ENCODE measurements at regions not wholly inside any gene's neighbourhood (a gene's known extent, or its start where the extent isn't known, plus 50 kb on each side); places are given as distances from the start of the nearest gene placed in this dataset.
A peak's percentile ranks its signal among the peaks of the same experiment; 100 is the strongest.

- Histone ChIP-seq H3K4me2 (ENCODE audit: insufficient read depth, low read length) (no peak overlapping the region), H3K27me3 (ENCODE audit: control insufficient read depth in 2 of 2, insufficient read depth in 2 of 2, low read length in 2 of 2) (no peaks in the 10 kb centered on the region), H2AFZ (ENCODE audit: low read depth, low read length) (no peak overlapping the region), H3K4me1 (ENCODE audit: control insufficient read depth, extremely low read depth, insufficient read depth, low read length) (no peaks in the 10 kb centered on the region), H4K20me1 (replicated peaks; ENCODE audit: control insufficient read depth, extremely low read depth, insufficient read depth, low read length) (no peaks in the 10 kb centered on the region), H3K9me1 (replicated peaks; ENCODE audit: control insufficient read depth, extremely low read depth, insufficient read depth, low read length) (no peaks in the 10 kb centered on the region), H3K9ac (replicated peaks; ENCODE audit: extremely low read depth, insufficient read depth, low read length) (no peak overlapping the region), H3K79me2 (ENCODE audit: control insufficient read depth, insufficient read depth, low read length) (no peaks in the 10 kb centered on the region), H3K4me3 (replicated peaks in 1 of 3; ENCODE audit: insufficient read depth in 1 of 3, low read depth in 1 of 3, low read length in 3 of 3) (no peak overlapping the region), H3K36me3 (ENCODE audit: control insufficient read depth in 2 of 2, extremely low read depth in 1 of 2, insufficient read depth in 2 of 2, low read length in 2 of 2) (no peaks in the 10 kb centered on the region), H3K9me3 (replicated peaks; ENCODE audit: control insufficient read depth, insufficient read depth, low read length) (no peaks in the 10 kb centered on the region), H3K27ac (ENCODE audit: insufficient read depth, low read depth, low read length) (no peak overlapping the region)
- TF ChIP-seq CTCF (IDR thresholded peaks at IDR 0.05; ENCODE audit: extremely low read depth in 1 of 2, insufficient read depth in 1 of 2, low read depth in 1 of 2, low read length in 2 of 2), result no peak
- TF ChIP-seq GATA2 (IDR thresholded peaks at IDR 0.05; ENCODE audit: insufficient read depth, insufficient read length, low read depth, low read length), result no peak
- no peak for TF ChIP-seq POLR2AphosphoS5 (IDR thresholded peaks at IDR 0.05; ENCODE audit: insufficient read depth, low read depth, low read length)
- TF ChIP-seq JUN (IDR thresholded peaks at IDR 0.05; ENCODE audit: borderline replicate concordance, insufficient read depth, insufficient read length, low read depth), result no peak
- intact Hi-C loops (cut with micrococcal nuclease), result no loop called here
- ChIA-PET CTCF (interaction anchor here (1.3 kb wide), 1 partner anchor 16 kb away, joined by 3 read pairs; no protein-coding TSS in a partner anchor), POLR2A (no interaction called here)
- DNase-seq (ENCODE audit: low read depth, low spot score) (no peak), FAIRE-seq (no peak)
- BruUV-seq (replicated peaks), result no TSS peak
- dilution Hi-C loops (cut with MboI; ENCODE audit: extremely low pct_ligation_motif_present, low sequenced_read_pairs), result no loop called here
These were observed 72.5 kb upstream of the DAPK1 start for GRCh38 chr9:87425202-87425601.

GRCh38 chr9:87427851-87428506 lies 69.7 kb upstream of the DAPK1 start:
- no TSS peak for BruUV-seq (replicated peaks)
- dilution Hi-C loops (cut with MboI; ENCODE audit: extremely low pct_ligation_motif_present, low sequenced_read_pairs), result no loop called here

More at GRCh38 chr9:87427851-87428506, 69.7 kb upstream of the DAPK1 start:
- H3K27me3 ChIP-seq (ENCODE audit: control insufficient read depth in 2 of 2, insufficient read depth in 2 of 2, low read length in 2 of 2), result no peaks in the 10 kb centered on the region
- ChIA-PET CTCF (no interaction called here), POLR2A (no interaction called here)
- no peak overlapping the region for H3K4me2 ChIP-seq (ENCODE audit: insufficient read depth, low read length)
- no peaks in the 10 kb centered on the region for H3K79me2 ChIP-seq (ENCODE audit: control insufficient read depth, insufficient read depth, low read length)
- H3K36me3 ChIP-seq (ENCODE audit: control insufficient read depth in 2 of 2, extremely low read depth in 1 of 2, insufficient read depth in 2 of 2, low read length in 2 of 2), result no peaks in the 10 kb centered on the region
- no peak overlapping the region for H3K27ac ChIP-seq (ENCODE audit: insufficient read depth, low read depth, low read length)
- no peak overlapping the region for H2AFZ ChIP-seq (ENCODE audit: low read depth, low read length)
- H3K9me3 ChIP-seq (replicated peaks; ENCODE audit: control insufficient read depth, insufficient read depth, low read length), result no peaks in the 10 kb centered on the region
- DNase-seq (ENCODE audit: low read depth, low spot score) (no peak), FAIRE-seq (peak; percentile 42)
- no peaks in the 10 kb centered on the region for H3K4me1 ChIP-seq (ENCODE audit: control insufficient read depth, extremely low read depth, insufficient read depth, low read length)
- H3K4me3 ChIP-seq (replicated peaks in 1 of 3; ENCODE audit: insufficient read depth in 1 of 3, low read depth in 1 of 3, low read length in 3 of 3), result no peak overlapping the region
- H3K9ac ChIP-seq (replicated peaks; ENCODE audit: extremely low read depth, insufficient read depth, low read length), result no peak overlapping the region
- intact Hi-C loops (cut with micrococcal nuclease), result no loop called here
- no peaks in the 10 kb centered on the region for H3K9me1 ChIP-seq (replicated peaks; ENCODE audit: control insufficient read depth, extremely low read depth, insufficient read depth, low read length)
- no peaks in the 10 kb centered on the region for H4K20me1 ChIP-seq (replicated peaks; ENCODE audit: control insufficient read depth, extremely low read depth, insufficient read depth, low read length)
- no peak for TF ChIP-seq POLR2A (IDR thresholded peaks at IDR 0.05; ENCODE audit: low read depth, low read length)
- no peak for TF ChIP-seq FOS (IDR thresholded peaks at IDR 0.05; ENCODE audit: borderline replicate concordance, insufficient read depth, low read length)
- no peak for TF ChIP-seq POLR2AphosphoS5 (IDR thresholded peaks at IDR 0.05; ENCODE audit: insufficient read depth, low read depth, low read length)
- TF ChIP-seq CTCF (IDR thresholded peaks at IDR 0.05; ENCODE audit: extremely low read depth in 1 of 2, insufficient read depth in 1 of 2, low read depth in 1 of 2, low read length in 2 of 2), result no peak
- TF ChIP-seq MAX (IDR thresholded peaks at IDR 0.05; ENCODE audit: insufficient read depth, insufficient read length), result no peak
- TF ChIP-seq MYC (IDR thresholded peaks at IDR 0.05; ENCODE audit: low read depth, low read length), result no peak
- TF ChIP-seq GATA2 (IDR thresholded peaks at IDR 0.05; ENCODE audit: insufficient read depth, insufficient read length, low read depth, low read length), result no peak
- TF ChIP-seq JUN (IDR thresholded peaks at IDR 0.05; ENCODE audit: borderline replicate concordance, insufficient read depth, insufficient read length, low read depth), result no peak
- TF ChIP-seq EZH2 (IDR thresholded peaks at IDR 0.05; ENCODE audit: borderline replicate concordance, low read depth, low read length, severe bottlenecking), result no peak

All from endothelial cell of umbilical vein (primary cell).